GM23248 (cell line): ENCODE measurements at regions not wholly inside any gene's neighbourhood (a gene's known extent, or its start where the extent isn't known, plus 50 kb on each side); places are given as distances from the start of the nearest gene placed in this dataset.

Experiments used
- DNase-seq: peaks from one replicate; pipeline ENCODE4 v3.0.0-alpha.2; 2015
- H2AFZ ChIP-seq: fragments of 200-600 bp; sonication (generic); 2 replicates; pipeline ENCODE4 v1.6.1; 2016; ENCODE audit warnings: antibody characterized with exemption
- H3F3A ChIP-seq: fragments of 200-600 bp; sonication (generic); 2 replicates; pipeline ENCODE4 v1.6.1; 2016; ENCODE audit warnings: mild to moderate bottlenecking, antibody characterized with exemption, mixed run types; ENCODE audit not compliant: insufficient read depth
- H3K27ac ChIP-seq: fragments of 200-600 bp; sonication (generic); 2 replicates; pipeline ENCODE4 v1.5.1; 2016; ENCODE audit warnings: mild to moderate bottlenecking
- H3K27me3 ChIP-seq: fragments of 200-600 bp; sonication (generic); replicated peaks from 2 replicates; pipeline ENCODE4 v1.6.1; 2016; ENCODE audit warnings: mild to moderate bottlenecking; ENCODE audit not compliant: insufficient read depth
- H3K36me3 ChIP-seq: fragments of 200-600 bp; sonication (generic); 2 replicates; pipeline ENCODE4 v1.6.1; 2016; ENCODE audit warnings: low read depth, mild to moderate bottlenecking
- H3K4me1 ChIP-seq: fragments of 200-600 bp; sonication (generic); 2 replicates; pipeline ENCODE4 v1.6.1; 2016; ENCODE audit warnings: mild to moderate bottlenecking; ENCODE audit not compliant: insufficient read depth
- H3K4me2 ChIP-seq: fragments of 200-600 bp; sonication (generic); one replicate; pipeline ENCODE4 v1.6.1; 2016; ENCODE audit warnings: mild to moderate bottlenecking; ENCODE audit not compliant: unreplicated experiment
- H3K4me3 ChIP-seq: fragments of 200-600 bp; sonication (generic); 2 replicates; pipeline ENCODE4 v1.5.1; 2016; ENCODE audit warnings: mild to moderate bottlenecking
- H3K79me2 ChIP-seq: fragments of 200-600 bp; sonication (generic); 2 replicates; pipeline ENCODE4 v1.6.1; 2016; ENCODE audit warnings: mild to moderate bottlenecking; ENCODE audit not compliant: insufficient read depth
- H3K9ac ChIP-seq: fragments of 200-600 bp; sonication (generic); 2 replicates; pipeline ENCODE4 v1.6.1; 2016; ENCODE audit warnings: mild to moderate bottlenecking
- H3K9me2 ChIP-seq: fragments of 200-600 bp; sonication (generic); 2 replicates; pipeline ENCODE4 v1.6.1; 2016; ENCODE audit warnings: mixed run types, mild to moderate bottlenecking, moderate library complexity; ENCODE audit not compliant: insufficient read depth
- H3K9me3 ChIP-seq: fragments of 200-600 bp; sonication (generic); one replicate; pipeline ENCODE4 v1.6.1; 2017; ENCODE audit warnings: low read depth
- H4K20me1 ChIP-seq: fragments of 200-600 bp; sonication (generic); 2 replicates; pipeline ENCODE4 v1.6.0; 2016; ENCODE audit not compliant: insufficient read depth
- EZH2 ChIP-seq: fragments of 200-600 bp; sonication (generic); IDR thresholded peaks from 2 replicates; pipeline ENCODE4 v1.6.1; 2018; ENCODE audit warnings: antibody characterized with exemption, mild to moderate bottlenecking; ENCODE audit not compliant: insufficient read depth, poor library complexity, severe bottlenecking
- EZH2phosphoT487 ChIP-seq: fragments of 200-600 bp; sonication (generic); IDR thresholded peaks from 2 replicates; pipeline ENCODE4 v1.6.1; 2018; ENCODE audit warnings: antibody characterized with exemption, moderate library complexity, mild to moderate bottlenecking, low read depth; ENCODE audit not compliant: insufficient read depth
- WGBS, 2 experiments: methylation state at CpG; one replicate each; pipeline ENCODE4 v1.1.6; 2015 to 2017; ENCODE audit warnings: low lambda C conversion rate in 2 of 2, low coverage in 1 of 2; ENCODE audit errors: missing lambda C conversion rate in 2 of 2; 5-methylcytosine and 5-hydroxymethylcytosine counted together
- in situ Hi-C: fragments of 300-500 bp; cut with MboI; formaldehyde crosslinking; loops from 2 replicates; pipeline ENCODE4 v1.15.0; 2020

DNA sequence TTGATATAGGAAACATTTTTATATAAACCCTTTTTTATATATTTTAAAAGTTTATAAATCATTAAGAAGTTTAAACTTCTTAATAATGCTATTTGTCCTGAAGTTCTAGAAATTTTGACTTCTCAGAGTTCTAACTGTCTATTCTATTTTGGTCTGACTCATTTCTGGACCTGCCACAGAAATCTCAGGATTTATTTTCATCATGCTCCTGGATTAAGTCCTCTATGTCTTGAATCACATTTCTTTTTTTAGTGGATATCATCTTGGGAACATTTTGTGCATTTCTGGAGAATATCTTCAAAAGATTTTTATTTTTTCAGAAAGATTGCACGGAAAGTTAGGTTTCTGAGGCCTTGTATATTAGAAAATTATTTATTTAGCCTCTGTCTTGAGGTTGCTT, 289.1 kb downstream of the NDFIP2 start:
- Histone ChIP-seq H3F3A (no peaks in the 10 kb centered on the region), H3K9me3 (no peaks in the 10 kb centered on the region), H3K27me3 (no peaks in the 10 kb centered on the region), H3K36me3 (no peaks in the 10 kb centered on the region), H3K9me2 (no peaks in the 10 kb centered on the region), H2AFZ (no peak overlapping the region), H3K79me2 (no peaks in the 10 kb centered on the region), H3K4me3 (no peak overlapping the region), H4K20me1 (no peaks in the 10 kb centered on the region), H3K9ac (no peak overlapping the region), H3K27ac (no peak overlapping the region), H3K4me2 (no peak overlapping the region), H3K4me1 (peaks cover 9% of the 10 kb centered on the region)
- in situ Hi-C loops, result loop anchor here (10.0 kb wide), 1 partner anchor 595 kb away; no protein-coding TSS in a partner anchor
- 48 to 58% methylated on average over 1 of the region's 1 CpG for WGBS, 2 experiments
- TF ChIP-seq EZH2phosphoT487, result no peak
- TF ChIP-seq EZH2, result no peak
- DNase-seq, result no peak

DNA sequence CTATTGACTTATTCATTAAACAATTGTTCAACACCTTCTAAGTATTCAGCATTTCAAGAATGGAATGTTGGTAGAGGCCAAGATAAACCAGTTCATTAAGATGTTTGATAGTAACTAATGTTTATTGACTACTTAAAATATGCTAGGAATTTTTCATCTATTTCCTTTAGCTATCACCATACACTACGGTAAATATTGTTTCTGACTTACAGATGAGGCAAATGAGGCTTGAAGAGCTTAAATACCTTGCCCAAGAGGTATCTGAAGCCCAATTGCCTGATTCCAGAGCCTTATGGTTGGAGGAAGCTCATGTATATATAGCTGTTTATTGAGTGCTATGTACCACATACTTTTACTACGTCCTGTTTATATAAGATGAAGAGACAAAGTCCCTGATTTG, 286.2 kb downstream of the NDFIP2 start:
- in situ Hi-C loops, result no loop called here
- Histone ChIP-seq H3K27ac (no peak overlapping the region), H3K4me1 (peaks cover 9% of the 10 kb centered on the region), H3K4me2 (peak overlapping the region; percentile 10), H4K20me1 (no peaks in the 10 kb centered on the region), H3K9me2 (no peaks in the 10 kb centered on the region), H3F3A (no peaks in the 10 kb centered on the region), H3K36me3 (no peaks in the 10 kb centered on the region), H3K4me3 (no peak overlapping the region), H3K79me2 (no peaks in the 10 kb centered on the region), H3K9me3 (no peaks in the 10 kb centered on the region), H2AFZ (no peak overlapping the region), H3K9ac (no peak overlapping the region), H3K27me3 (no peaks in the 10 kb centered on the region)
- 60 to 83% methylated on average over 2 of the region's 2 CpGs for WGBS, 2 experiments
- TF ChIP-seq EZH2phosphoT487, result no peak
- no peak for TF ChIP-seq EZH2
- no peak for DNase-seq

DNA sequence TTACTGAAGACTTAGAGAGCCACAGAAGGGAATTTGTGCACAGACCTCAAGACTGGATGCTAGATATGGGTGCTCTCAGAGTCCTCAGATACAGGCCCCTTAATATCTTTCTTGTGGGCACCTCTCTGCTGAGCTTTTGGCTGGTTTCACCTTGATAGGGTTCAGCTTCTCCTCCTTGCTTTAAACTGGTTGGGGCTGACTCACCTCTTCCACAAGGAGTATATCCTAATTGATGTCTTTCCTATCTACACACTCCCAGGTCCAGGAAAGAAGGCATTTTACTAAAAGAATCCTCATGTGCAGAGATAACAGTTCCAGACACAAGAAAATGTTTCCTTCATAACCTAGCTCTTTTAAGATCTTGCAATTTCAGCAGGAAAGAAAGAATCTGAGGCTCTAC, 284.4 kb downstream of the NDFIP2 start:
- Histone ChIP-seq H3K79me2 (no peaks in the 10 kb centered on the region), H3K27ac (no peak overlapping the region), H3K4me3 (no peak overlapping the region), H3K9me2 (no peaks in the 10 kb centered on the region), H4K20me1 (no peaks in the 10 kb centered on the region), H3K36me3 (no peaks in the 10 kb centered on the region), H3K9ac (no peak overlapping the region), H2AFZ (no peak overlapping the region), H3K9me3 (no peaks in the 10 kb centered on the region), H3K4me1 (peaks cover 9% of the 10 kb centered on the region), H3K4me2 (no peak overlapping the region), H3F3A (no peaks in the 10 kb centered on the region), H3K27me3 (no peaks in the 10 kb centered on the region)
- in situ Hi-C loops, result no loop called here
- DNase-seq, result no peak
- no peak for TF ChIP-seq EZH2
- no peak for TF ChIP-seq EZH2phosphoT487

DNA sequence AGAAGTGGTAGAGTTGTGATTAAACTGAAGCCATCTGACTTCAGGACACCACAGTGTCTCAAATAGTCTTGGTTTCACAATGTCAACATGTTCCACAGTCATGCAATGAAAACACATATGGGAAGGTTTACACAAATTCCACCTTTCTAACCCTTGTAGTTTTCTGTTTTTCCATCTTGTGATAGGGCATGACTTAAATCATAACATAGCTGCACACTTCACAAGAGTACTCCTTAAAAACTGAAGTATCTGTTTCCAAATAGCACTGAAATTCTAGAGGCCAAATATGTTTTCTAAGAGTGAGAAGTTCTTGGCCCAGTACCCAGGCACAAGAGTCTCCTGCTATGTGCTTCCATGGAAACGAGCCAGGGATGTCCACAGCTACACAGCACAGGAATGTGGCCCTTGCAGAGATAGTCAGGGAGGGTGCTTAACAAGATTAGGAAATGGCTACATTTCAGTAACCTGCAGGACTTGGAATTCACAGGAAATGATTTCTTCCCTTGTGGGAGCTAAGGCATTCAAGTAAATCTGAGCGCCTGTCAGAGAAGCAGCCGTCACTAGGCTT, 269.1 kb downstream of the NDFIP2 start:
- in situ Hi-C loops, result no loop called here
- Histone ChIP-seq H3K4me2 (peak overlapping the region; percentile 60), H3K27ac (peak overlapping the region; percentile 57), H2AFZ (peak overlapping the region; percentile 9; the same call in 1 of the 2 replicates), H3K36me3 (no peaks in the 10 kb centered on the region), H3F3A (peaks cover 17% of the 10 kb centered on the region), H3K9ac (peak overlapping the region; percentile 7; the same call in 1 of the 2 replicates), H3K9me3 (no peaks in the 10 kb centered on the region), H3K27me3 (no peaks in the 10 kb centered on the region), H3K79me2 (no peaks in the 10 kb centered on the region), H3K4me1 (peaks cover 24% of the 10 kb centered on the region), H4K20me1 (no peaks in the 10 kb centered on the region), H3K9me2 (no peaks in the 10 kb centered on the region), H3K4me3 (peak overlapping the region; percentile 13; the same call in 1 of the 2 replicates)
- 5 to 11% methylated on average over 3 of the region's 3 CpGs for WGBS, 2 experiments
- no peak for TF ChIP-seq EZH2phosphoT487
- TF ChIP-seq EZH2, result no peak
- peak; percentile 94 for DNase-seq
